Retinal pigment epithelial cell (primary cell): ENCODE measurements at regions not wholly inside any gene's neighbourhood (a gene's known extent, or its start where the extent isn't known, plus 50 kb on each side); places are given as distances from the start of the nearest gene placed in this dataset.

Source experiments
- DNase-seq: peaks from one replicate; pipeline ENCODE4 v3.0.0-alpha.2; 2010; ENCODE audit warnings: low read depth
- H3K4me3 ChIP-seq: 2 replicates; pipeline ENCODE4 v1.5.1; 2011; ENCODE audit warnings: mild to moderate bottlenecking, low read length, control low read depth, moderate library complexity
- CTCF ChIP-seq: conservative IDR thresholded peaks from 2 replicates; pipeline ENCODE4 v1.5.1; 2011; ENCODE audit warnings: low read depth, low read length, control low read depth, inconsistent platforms

GRCh38 chr15:29411299-29411698 lies 141.7 kb upstream of the NSMCE3 start:
- no peak for TF ChIP-seq CTCF
- no peak overlapping the region for H3K4me3 ChIP-seq
- DNase-seq: no peak

GRCh38 chr15:29410338-29410737 lies 140.7 kb upstream of the NSMCE3 start:
- DNase-seq: no peak
- no peak overlapping the region for H3K4me3 ChIP-seq
- no peak for TF ChIP-seq CTCF

GRCh38 chr15:29409890-29410289 lies 140.3 kb upstream of the NSMCE3 start:
- no peak for DNase-seq
- no peak overlapping the region for H3K4me3 ChIP-seq
- no peak for TF ChIP-seq CTCF

GRCh38 chr15:29405564-29405963 lies 135.9 kb upstream of the NSMCE3 start:
- no peak overlapping the region for H3K4me3 ChIP-seq
- no peak for TF ChIP-seq CTCF
- no peak for DNase-seq

- no peak for DNase-seq
- peak; percentile 35 for TF ChIP-seq CTCF
- H3K4me3 ChIP-seq: no peak overlapping the region
These were observed 134.2 kb upstream of the NSMCE3 start for GRCh38 chr15:29403772-29404171.

GRCh38 chr15:29401644-29402043 lies 132.0 kb upstream of the NSMCE3 start:
- H3K4me3 ChIP-seq: no peak overlapping the region
- DNase-seq: no peak
- TF ChIP-seq CTCF: no peak

GRCh38 chr15:29400701-29401100 lies 131.1 kb upstream of the NSMCE3 start:
- H3K4me3 ChIP-seq: no peak overlapping the region
- no peak for DNase-seq
- TF ChIP-seq CTCF: no peak
